K562 (cell line): ENCODE measurements at regions not wholly inside any gene's neighbourhood (a gene's known extent, or its start where the extent isn't known, plus 50 kb on each side); places are given as distances from the start of the nearest gene placed in this dataset.

Experiments
- CBFA2T3 ChIP-seq: fragments of 450-650 bp; IDR thresholded peaks from 2 replicates; pipeline ENCODE4 v1.6.1; 2017
- CC2D1A ChIP-seq: fragments of 450-650 bp; IDR thresholded peaks from 2 replicates; pipeline ENCODE4 v1.6.1; 2017; ENCODE audit warnings: mild to moderate bottlenecking
- ETS2 ChIP-seq: IDR thresholded peaks from 2 replicates; pipeline ENCODE4 v1.6.1; 2016; ENCODE audit warnings: borderline replicate concordance, missing genetic modification characterization, mild to moderate bottlenecking, moderate library complexity, missing compliant biosample characterization; ENCODE audit not compliant: poor library complexity, severe bottlenecking
- FOXK2 ChIP-seq, 2 experiments: fragments of 450-650 bp; IDR thresholded peaks in 1 of 2; conservative IDR thresholded peaks in 1 of 2; 2 replicates each; pipeline ENCODE4 v1.6.1; 2016; ENCODE audit warnings: low read depth in 2 of 2, mild to moderate bottlenecking in 1 of 2
- GATA2 ChIP-seq: sonication (generic); formaldehyde crosslinking; IDR thresholded peaks from 2 replicates; pipeline ENCODE4 v1.4.0; 2020; ENCODE audit warnings: mild to moderate bottlenecking, missing genetic modification reagents
- HMG20A ChIP-seq: fragments of 450-650 bp; formaldehyde crosslinking; conservative IDR thresholded peaks from 2 replicates; pipeline ENCODE4 v1.4.0; 2020; ENCODE audit warnings: mild to moderate bottlenecking, mixed read lengths
- HNRNPH1 ChIP-seq: fragments of 200-400 bp; formaldehyde crosslinking; optimal IDR thresholded peaks from 2 replicates; pipeline ENCODE3; 2017; ENCODE audit warnings: low read depth, mild to moderate bottlenecking, low read length, moderate library complexity
- IRF2 ChIP-seq: sonication (generic); formaldehyde crosslinking; IDR thresholded peaks from 2 replicates; pipeline ENCODE4 v1.8.1; 2022; ENCODE audit warnings: mild to moderate bottlenecking, missing genetic modification reagents
- MAFF ChIP-seq: IDR thresholded peaks from 2 replicates; pipeline ENCODE4 v1.6.1; 2012; ENCODE audit warnings: low read length, improper control_type of control experiment
- MYBL2 ChIP-seq, 2 experiments: fragments of 450-650 bp in 1 of 2; sonication (generic) in 1 of 2; formaldehyde crosslinking in 1 of 2; IDR thresholded peaks; 2 replicates each; pipeline versions ENCODE4 v1.6.1 to v1.8.1; 2017 to 2022; ENCODE audit warnings: borderline replicate concordance in 1 of 2, inconsistent platforms in 1 of 2, low read depth in 1 of 2, mild to moderate bottlenecking in 1 of 2, missing genetic modification reagents in 1 of 2, moderate library complexity in 1 of 2
- NEUROD1 ChIP-seq: fragments of 150-350 bp; IDR thresholded peaks from 2 replicates; pipeline ENCODE4 v1.6.1; 2014; ENCODE audit warnings: borderline replicate concordance, low read length, low read depth; ENCODE audit not compliant: partially characterized antibody
- NR2F6 ChIP-seq: fragments of 450-650 bp; formaldehyde crosslinking; IDR thresholded peaks from 2 replicates; pipeline ENCODE4 v1.4.0; 2020; ENCODE audit warnings: mild to moderate bottlenecking
- RFX5 ChIP-seq: IDR thresholded peaks from 2 replicates; pipeline ENCODE4 v1.6.1; 2011; ENCODE audit warnings: low read depth, mild to moderate bottlenecking, improper control_type of control experiment, low read length
- RREB1 ChIP-seq: fragments of 250-450 bp; sonication (Bioruptor Pico); IDR thresholded peaks from 2 replicates; pipeline ENCODE4 v1.4.0; 2020
- SNIP1 ChIP-seq: fragments of 450-650 bp; IDR thresholded peaks from 2 replicates; pipeline ENCODE4 v1.7.1; 2017; ENCODE audit warnings: low read depth, mild to moderate bottlenecking
- SRSF7 ChIP-seq: fragments of 200-400 bp; formaldehyde crosslinking; optimal IDR thresholded peaks from 2 replicates; pipeline ENCODE3; 2017; ENCODE audit warnings: mild to moderate bottlenecking, low read depth, low read length
- TARDBP ChIP-seq: fragments of 450-650 bp; IDR thresholded peaks from 2 replicates; pipeline ENCODE4 v1.6.1; 2016
- TCF3 ChIP-seq: sonication (generic); formaldehyde crosslinking; IDR thresholded peaks from 2 replicates; pipeline ENCODE4 v1.4.0; 2020; ENCODE audit warnings: mild to moderate bottlenecking, missing genetic modification reagents
- TRIM28 ChIP-seq: fragments of 450-650 bp; IDR thresholded peaks from 2 replicates; pipeline ENCODE4 v1.6.1; 2017
- ZNF12 ChIP-seq: sonication (generic); formaldehyde crosslinking; IDR thresholded peaks from 2 replicates; pipeline ENCODE4 v1.4.0; 2020; ENCODE audit warnings: mild to moderate bottlenecking, missing genetic modification reagents
- ZNF24 ChIP-seq: fragments of 450-650 bp; IDR thresholded peaks from 2 replicates; pipeline ENCODE4 v1.6.1; 2016
- ZNF282 ChIP-seq: sonication (generic); formaldehyde crosslinking; IDR thresholded peaks from 2 replicates; pipeline ENCODE4 v1.8.1; 2023; ENCODE audit warnings: missing genetic modification reagents
- TF ChIP-seq, protein P1 (sequence below): sonication (generic); formaldehyde crosslinking; IDR thresholded peaks from 2 replicates; pipeline ENCODE4 v1.8.0; 2022; ENCODE audit warnings: missing genetic modification reagents, mild to moderate bottlenecking, borderline replicate concordance
- TF ChIP-seq, protein P2 (sequence below): IDR thresholded peaks from 2 replicates; pipeline ENCODE4 v1.6.1; 2012; ENCODE audit warnings: low read depth, low read length, improper control_type of control experiment, borderline replicate concordance

- TF ChIP-seq RREB1 (CRISPR knock-in tag) (no peak), CC2D1A (peak; percentile 24; the same call in 1 of the 2 replicates), HNRNPH1 (no peak), TRIM28 (no peak), SNIP1 (no peak), TARDBP (no peak), ZNF24 (no peak), TCF3 (CRISPR knock-in tag) (peak; percentile 91), GATA2 (CRISPR knock-in tag) (peak; percentile 76), FOXK2 (conservative IDR thresholded peaks at IDR 0.05 in 1 of 2, IDR thresholded peaks at IDR 0.05 in 1 of 2; ENCODE audit: low read depth in 2 of 2) (no peak), MAFF (no peak), HMG20A (CRISPR knock-in tag) (no peak), NR2F6 (no peak), ZNF12 (CRISPR knock-in tag) (no peak), NEUROD1 (no peak), IRF2 (CRISPR knock-in tag) (no peak), RFX5 (no peak), MYBL2 (IDR thresholded peaks at IDR 0.05; ENCODE audit: low read depth) (no peak), MYBL2 (CRISPR knock-in tag; IDR thresholded peaks at IDR 0.05; ENCODE audit: borderline replicate concordance) (no peak), SRSF7 (no peak), CBFA2T3 (peak; percentile 93), ZNF282 (CRISPR knock-in tag) (no peak), ETS2 (tag) (no peak)
- TF ChIP-seq, protein P1, sequence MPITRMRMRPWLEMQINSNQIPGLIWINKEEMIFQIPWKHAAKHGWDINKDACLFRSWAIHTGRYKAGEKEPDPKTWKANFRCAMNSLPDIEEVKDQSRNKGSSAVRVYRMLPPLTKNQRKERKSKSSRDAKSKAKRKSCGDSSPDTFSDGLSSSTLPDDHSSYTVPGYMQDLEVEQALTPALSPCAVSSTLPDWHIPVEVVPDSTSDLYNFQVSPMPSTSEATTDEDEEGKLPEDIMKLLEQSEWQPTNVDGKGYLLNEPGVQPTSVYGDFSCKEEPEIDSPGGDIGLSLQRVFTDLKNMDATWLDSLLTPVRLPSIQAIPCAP (CRISPR knock-in tag): no peak
- TF ChIP-seq, protein P2, sequence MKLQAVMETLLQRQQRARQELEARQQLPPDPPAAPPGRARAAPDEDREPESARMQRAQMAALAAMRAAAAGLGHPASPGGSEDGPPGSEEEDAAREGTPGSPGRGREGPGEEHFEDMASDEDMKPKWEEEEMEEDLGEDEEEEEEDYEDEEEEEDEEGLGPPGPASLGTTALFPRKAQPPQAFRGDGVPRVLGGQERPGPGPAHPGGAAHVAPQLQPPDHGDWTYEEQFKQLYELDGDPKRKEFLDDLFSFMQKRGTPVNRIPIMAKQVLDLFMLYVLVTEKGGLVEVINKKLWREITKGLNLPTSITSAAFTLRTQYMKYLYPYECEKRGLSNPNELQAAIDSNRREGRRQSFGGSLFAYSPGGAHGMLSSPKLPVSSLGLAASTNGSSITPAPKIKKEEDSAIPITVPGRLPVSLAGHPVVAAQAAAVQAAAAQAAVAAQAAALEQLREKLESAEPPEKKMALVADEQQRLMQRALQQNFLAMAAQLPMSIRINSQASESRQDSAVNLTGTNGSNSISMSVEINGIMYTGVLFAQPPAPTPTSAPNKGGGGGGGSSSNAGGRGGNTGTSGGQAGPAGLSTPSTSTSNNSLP: no peak
These were observed 915.6 kb downstream of the TBC1D22A start (continued) for GRCh38 chr22:47678048-47678447.
